Heart right ventricle (tissue), 16 donors: ENCODE measurements at regions not wholly inside any gene's neighbourhood (a gene's known extent, or its start where the extent isn't known, plus 50 kb on each side); places are given as distances from the start of the nearest gene placed in this dataset.
"Not testable (repeated sequence)": the region's sequence is repeated elsewhere in the genome, so short reads cannot be mapped to it uniquely, and the experiment has no call there.

Experiments used
- ATAC-seq, 8 donors: fragments of 200-7000 bp; cut with Tn5 transposase; one replicate each; pipeline ENCODE4 v1.9.1; 2020; ENCODE audit warnings: mild to moderate bottlenecking in 8 of 8, moderate library complexity in 8 of 8, moderate number of reproducible peaks in 1 of 8
- DNase-seq, 2 donors: peaks; one replicate each; pipeline ENCODE4 v3.0.0-alpha.2; 2020
- H3K27ac ChIP-seq, 10 donors: fragments of 200-600 bp; sonication (generic) in 2 of 10; one replicate each; pipeline versions ENCODE4 v1.5.0 to v1.8.0; 2020 to 2022; ENCODE audit warnings: mild to moderate bottlenecking in 3 of 10
- H3K27me3 ChIP-seq, 7 donors: fragments of 200-600 bp; one replicate each; pipeline ENCODE4 v1.8.0; 2021 to 2022; ENCODE audit warnings: mild to moderate bottlenecking in 2 of 7
- H3K36me3 ChIP-seq, 9 donors: fragments of 200-600 bp; sonication (generic) in 1 of 9; one replicate each; pipeline versions ENCODE4 v1.5.0 to v1.8.0; 2020 to 2022; ENCODE audit warnings: mild to moderate bottlenecking in 2 of 9
- H3K4me1 ChIP-seq, 9 donors: fragments of 200-600 bp; sonication (generic) in 1 of 9; one replicate each; pipeline versions ENCODE4 v1.5.0 to v1.8.0; 2020 to 2022; ENCODE audit warnings: mild to moderate bottlenecking in 4 of 9
- H3K4me3 ChIP-seq, 10 donors: fragments of 200-600 bp; sonication (generic) in 2 of 10; one replicate each; pipeline versions ENCODE4 v1.5.0 to v1.8.0; 2020 to 2022; ENCODE audit warnings: mild to moderate bottlenecking in 7 of 10, moderate library complexity in 2 of 10
- H3K9me3 ChIP-seq, 11 donors: fragments of 200-600 bp in 10 of 11; sonication (generic) in 2 of 11; one replicate each; pipeline versions ENCODE4 v1.5.0 to v1.8.0; 2013 to 2022; ENCODE audit warnings: mild to moderate bottlenecking in 2 of 11, control low read depth in 1 of 11, moderate library complexity in 1 of 11
- CTCF ChIP-seq, 9 donors: fragments of 200-600 bp; sonication (generic) in 2 of 9; IDR thresholded peaks; one replicate each; pipeline versions ENCODE4 v1.5.0 to v1.8.0; 2021 to 2022; ENCODE audit warnings: antibody characterized with exemption in 9 of 9, mild to moderate bottlenecking in 5 of 9, moderate library complexity in 1 of 9
- WGBS, 2 donors: extraction: QIAGEN DNeasy Blood & Tissue Kit; methylation state at CpG; one replicate each; pipeline ENCODE4 v1.1.7; 2013; ENCODE audit warnings: inconsistent platforms in 1 of 2; 5-methylcytosine and 5-hydroxymethylcytosine counted together
- intact Hi-C, 10 donors: fragments of 100-400 bp; cut with DNase I; formaldehyde crosslinking; loops; one replicate each; pipeline versions ENCODE4 v1.11.1 to v1.14.2; 2022
- donor health status: Arrhythmogenic right ventricular cardiomyopathy.
- donor health status: ischemic (EF 13 %, LVEDD 7.1; RV severe dilation, severe dysfunction).
- donor health status: healthy with polysubstance abuse.
- donor health status: DM: no; HTN: yes; CAD: no.
- donor health status: DM: no; HTN: no; CAD: no.
- donor health status: ischemic (EF 25% LVEDD 6.9; RV normal size, moderate dysfunction).
- donor health status: ischemic (EF 25% LVEDD 5.7; RV mildly dilated, moderate dysfunction).
- donor health status: healthy.
- donor health status: DM: yes; HTN: yes; CAD: no.
- donor health status: Ischemic cardiomyopathy.
- donor health status: ischemic (EF 35%, LVEDD 5.7; RV mildly dilated, moderate dysfunction).
- donor health status: nonischemic (EF 11% LVEDD 7.7; RV severe dilation, severe dysfunction).
- donor health status: DM: yes; HTN: yes; CAD: no.
- donor health status: PGD.
- donor health status: ischemic (EF 29% LVEDD 5.4; RV normal size, mild dysfunction).
- donor health status: nonischemic (EF 23%, LVEDD 6.1; RV moderate dilation, normal function).

DNA sequence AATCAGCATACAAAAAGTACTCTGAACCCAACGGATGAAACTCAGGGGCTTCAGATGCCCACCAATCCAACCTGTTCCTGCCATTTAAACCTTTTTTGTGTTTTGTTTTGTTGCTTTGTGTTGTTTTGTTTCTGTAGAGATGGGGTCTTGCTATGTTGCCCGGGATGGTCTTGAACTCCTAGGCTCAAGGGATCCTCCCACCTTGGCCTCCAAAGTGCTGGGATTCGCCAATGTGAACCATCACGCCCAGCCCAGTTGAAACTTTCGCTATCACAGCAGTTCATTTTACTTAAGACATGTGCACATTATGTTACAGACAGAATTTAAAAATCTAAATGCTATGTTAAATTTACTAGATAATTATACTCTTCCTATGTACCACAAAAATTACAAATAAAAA is 101.6 kb downstream of the SKIDA1 start:
- Histone ChIP-seq H3K4me1 (no peaks in the 10 kb centered on the region), H3K27ac (no peak overlapping the region), H3K9me3 (peaks cover 0 to 20% (median 4%) of the 10 kb centered on the region in 11 donors), H3K4me3 (no peak overlapping the region), H3K27me3 (no peaks in the 10 kb centered on the region), H3K36me3 (no peaks in the 10 kb centered on the region)
- ATAC-seq (no peak), DNase-seq (no peak)
- intact Hi-C loops, result no loop called here
- no peak for TF ChIP-seq CTCF (IDR thresholded peaks at IDR 0.05)
- WGBS, 2 donors, result 94 to 95% methylated on average over 5 of the region's 5 CpGs

GRCh38 chr10:21423338-21423737 is 102.1 kb downstream of the SKIDA1 start:
- ATAC-seq (no peak), DNase-seq (no peak)
- no peak for TF ChIP-seq CTCF (IDR thresholded peaks at IDR 0.05)
- intact Hi-C loops, result no loop called here
- no peaks in the 10 kb centered on the region for H3K4me1 ChIP-seq
- H3K27me3 ChIP-seq, result no peaks in the 10 kb centered on the region
- WGBS, 2 donors, result 66% methylated on average over 2 of the region's 2 CpGs
- H3K27ac ChIP-seq, result no peak overlapping the region
- H3K4me3 ChIP-seq, result no peak overlapping the region
- no peaks in the 10 kb centered on the region for H3K36me3 ChIP-seq
- H3K9me3 ChIP-seq, result peaks cover 0 to 19% (median 4%) of the 10 kb centered on the region in 11 donors

- DNase-seq, result no peak
- H3K27me3 ChIP-seq, result no peaks in the 10 kb centered on the region
- 98 to 99% methylated on average over 4 of the region's 4 CpGs for WGBS, 2 donors
- intact Hi-C loops, result no loop called here
- H3K27ac ChIP-seq, result no peak overlapping the region
- no peak for ATAC-seq
- no peaks in the 10 kb centered on the region for H3K4me1 ChIP-seq
- no peaks in the 10 kb centered on the region for H3K36me3 ChIP-seq
- peaks cover 0 to 7% (median 0%) of the 10 kb centered on the region in 11 donors for H3K9me3 ChIP-seq
- H3K4me3 ChIP-seq, result no peak overlapping the region
- no peak for TF ChIP-seq CTCF (IDR thresholded peaks at IDR 0.05)
Measured at GRCh38 chr10:21421794-21422193, 103.7 kb downstream of the SKIDA1 start.

- ATAC-seq, result no peak
- H3K27me3 ChIP-seq, result no peaks in the 10 kb centered on the region
- WGBS, 2 donors, result 53 to 55% methylated on average over 2 of the region's 2 CpGs
Measured at GRCh38 chr10:21421016-21421415, 104.5 kb downstream of the SKIDA1 start.

DNA sequence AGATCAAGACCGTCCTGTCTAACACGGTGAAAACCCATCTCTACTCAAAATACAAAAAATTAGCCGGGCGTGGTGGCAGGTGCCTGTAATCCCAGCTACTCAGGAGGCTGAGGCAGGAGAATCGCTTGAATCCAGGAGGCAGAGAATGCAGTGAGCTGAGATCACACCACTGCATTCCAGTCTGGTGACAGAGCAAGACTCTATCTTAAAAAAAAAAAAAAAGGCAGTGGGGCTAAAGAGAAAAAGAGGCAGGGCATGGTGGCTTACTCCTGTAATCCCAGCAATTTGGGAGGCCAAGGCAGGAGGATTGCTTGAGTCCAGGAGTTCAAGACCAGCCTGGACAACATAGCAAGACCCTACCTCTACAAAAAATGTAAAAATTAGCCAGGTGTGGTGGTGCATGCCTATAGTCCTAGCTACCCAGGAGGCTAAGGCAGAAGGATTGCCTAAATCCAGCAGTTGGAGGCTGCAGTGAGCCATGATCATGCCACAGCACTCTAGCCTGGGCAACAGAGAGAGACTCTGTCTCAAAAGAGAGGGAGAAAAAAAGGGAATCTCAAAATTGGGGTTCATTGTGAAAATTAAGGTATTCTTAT is 106.4 kb downstream of the SKIDA1 start:
- H3K36me3 ChIP-seq, H3K27ac ChIP-seq, H3K4me3 ChIP-seq, H3K4me1 ChIP-seq, ATAC-seq, H3K27me3 ChIP-seq, intact Hi-C loops, H3K9me3 ChIP-seq, DNase-seq: not testable (repeated sequence)
- WGBS, 2 donors, result 90 to 91% methylated on average over 5 of the region's 5 CpGs

More at GRCh38 chr10:21421016-21421415, 104.5 kb downstream of the SKIDA1 start:
- Histone ChIP-seq H3K4me1 (no peaks in the 10 kb centered on the region), H3K27ac (no peak overlapping the region), H3K36me3 (no peaks in the 10 kb centered on the region), H3K4me3 (no peak overlapping the region), H3K9me3 (no peaks in the 10 kb centered on the region)
- TF ChIP-seq CTCF (IDR thresholded peaks at IDR 0.05), result no peak
- intact Hi-C loops, result no loop called here
- no peak for DNase-seq
